Endodermal cell (in vitro differentiated cells): ENCODE measurements at regions not wholly inside any gene's neighbourhood (a gene's known extent, or its start where the extent isn't known, plus 50 kb on each side); places are given as distances from the start of the nearest gene placed in this dataset.

Source experiments
- DNase-seq: peaks from one replicate; pipeline ENCODE4 v3.0.0-alpha.2; 2017
- H3K27ac ChIP-seq: 2 replicates; pipeline ENCODE4 v1.5.1; 2013; ENCODE audit warnings: mild to moderate bottlenecking, low read depth, low read length, moderate library complexity
- H3K27me3 ChIP-seq: 2 replicates; pipeline ENCODE4 v1.6.1; 2013; ENCODE audit warnings: mild to moderate bottlenecking, low read length, moderate library complexity; ENCODE audit not compliant: insufficient read depth, control insufficient read depth, poor library complexity, severe bottlenecking
- H3K36me3 ChIP-seq: 2 replicates; pipeline ENCODE4 v1.7.0; 2013; ENCODE audit warnings: mild to moderate bottlenecking, low read length, moderate library complexity; ENCODE audit not compliant: control insufficient read depth, insufficient read depth
- H3K4me1 ChIP-seq: one replicate; pipeline ENCODE4 v1.7.0; 2013; ENCODE audit warnings: low read length; ENCODE audit not compliant: control insufficient read depth, insufficient read depth
- H3K4me3 ChIP-seq: 2 replicates; pipeline ENCODE4 v1.5.1; 2013; ENCODE audit warnings: mild to moderate bottlenecking, low read length, moderate library complexity
- H3K9ac ChIP-seq: 2 replicates; pipeline ENCODE4 v1.6.1; 2013; ENCODE audit warnings: mild to moderate bottlenecking, low read length, moderate library complexity; ENCODE audit not compliant: poor library complexity, severe bottlenecking; ENCODE audit errors: extremely low read depth
- H3K9me3 ChIP-seq: 2 replicates; pipeline ENCODE4 v1.6.1; 2013; ENCODE audit warnings: mild to moderate bottlenecking, low read length, moderate library complexity; ENCODE audit not compliant: control insufficient read depth
- H3K27ac Mint-ChIP-seq: 2 replicates; pipeline ENCODE4 v1.8.0; 2020; ENCODE audit warnings: mixed read lengths
- H3K27me3 Mint-ChIP-seq: 2 replicates; pipeline ENCODE4 v1.8.0; 2021; ENCODE audit warnings: mild to moderate bottlenecking, mixed read lengths; ENCODE audit not compliant: insufficient read depth
- H3K36me3 Mint-ChIP-seq: 2 replicates; pipeline ENCODE4 v1.8.0; 2020; ENCODE audit warnings: low read depth, mixed read lengths
- H3K4me1 Mint-ChIP-seq: 2 replicates; pipeline ENCODE4 v1.8.0; 2020; ENCODE audit warnings: mixed read lengths
- H3K4me3 Mint-ChIP-seq: 2 replicates; pipeline ENCODE4 v1.8.0; 2020; ENCODE audit warnings: mild to moderate bottlenecking, moderate library complexity, mixed read lengths
- H3K9me3 Mint-ChIP-seq: 2 replicates; pipeline ENCODE4 v1.8.0; 2020; ENCODE audit warnings: mild to moderate bottlenecking, mixed read lengths
- WGBS, 2 experiments: methylation state at CpG; one replicate each; pipeline versions ENCODE4 v1.1.5 to v1.1.7; 2013; ENCODE audit warnings: missing lambda C conversion rate in 2 of 2, mixed read lengths in 1 of 2; ENCODE audit not compliant: insufficient coverage in 1 of 2, insufficient read length in 1 of 2; 5-methylcytosine and 5-hydroxymethylcytosine counted together
- TF ChIP-seq, protein P1 (sequence below): fragments of 200-600 bp; sonication (generic); conservative IDR thresholded peaks from 2 replicates; pipeline ENCODE4 v1.5.0; 2021; ENCODE audit warnings: antibody characterized with exemption, mild to moderate bottlenecking

GRCh38 chr9:86818636-86819035 is 128.7 kb downstream of the GAS1 start:
- no peaks in the 10 kb centered on the region for H3K4me1 ChIP-seq
- Mint-ChIP-seq H3K27ac (no peak overlapping the region), H3K9me3 (peaks cover 5% of the 10 kb centered on the region), H3K27me3 (peaks cover 2% of the 10 kb centered on the region), H3K36me3 (no peaks in the 10 kb centered on the region), H3K4me3 (no peak overlapping the region), H3K4me1 (no peaks in the 10 kb centered on the region)
- DNase-seq = no peak
- H3K36me3 ChIP-seq = no peaks in the 10 kb centered on the region
- 83 to 94% methylated on average over 2 to 6 of the region's 6 CpGs for WGBS, 2 experiments
- TF ChIP-seq, protein P1, sequence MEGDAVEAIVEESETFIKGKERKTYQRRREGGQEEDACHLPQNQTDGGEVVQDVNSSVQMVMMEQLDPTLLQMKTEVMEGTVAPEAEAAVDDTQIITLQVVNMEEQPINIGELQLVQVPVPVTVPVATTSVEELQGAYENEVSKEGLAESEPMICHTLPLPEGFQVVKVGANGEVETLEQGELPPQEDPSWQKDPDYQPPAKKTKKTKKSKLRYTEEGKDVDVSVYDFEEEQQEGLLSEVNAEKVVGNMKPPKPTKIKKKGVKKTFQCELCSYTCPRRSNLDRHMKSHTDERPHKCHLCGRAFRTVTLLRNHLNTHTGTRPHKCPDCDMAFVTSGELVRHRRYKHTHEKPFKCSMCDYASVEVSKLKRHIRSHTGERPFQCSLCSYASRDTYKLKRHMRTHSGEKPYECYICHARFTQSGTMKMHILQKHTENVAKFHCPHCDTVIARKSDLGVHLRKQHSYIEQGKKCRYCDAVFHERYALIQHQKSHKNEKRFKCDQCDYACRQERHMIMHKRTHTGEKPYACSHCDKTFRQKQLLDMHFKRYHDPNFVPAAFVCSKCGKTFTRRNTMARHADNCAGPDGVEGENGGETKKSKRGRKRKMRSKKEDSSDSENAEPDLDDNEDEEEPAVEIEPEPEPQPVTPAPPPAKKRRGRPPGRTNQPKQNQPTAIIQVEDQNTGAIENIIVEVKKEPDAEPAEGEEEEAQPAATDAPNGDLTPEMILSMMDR = no peak
- H3K9me3 ChIP-seq = peaks cover 14% of the 10 kb centered on the region
- no peak overlapping the region for H3K9ac ChIP-seq
- H3K27me3 ChIP-seq = no peaks in the 10 kb centered on the region
- H3K27ac ChIP-seq = no peak overlapping the region
- H3K4me3 ChIP-seq = no peak overlapping the region

GRCh38 chr9:86816868-86817267 is 130.4 kb downstream of the GAS1 start:
- DNase-seq = no peak
- Histone ChIP-seq H3K27me3 (no peaks in the 10 kb centered on the region), H3K36me3 (no peaks in the 10 kb centered on the region), H3K4me1 (no peaks in the 10 kb centered on the region), H3K9me3 (peaks cover 14% of the 10 kb centered on the region), H3K4me3 (no peak overlapping the region), H3K27ac (no peak overlapping the region), H3K9ac (no peak overlapping the region)
- Mint-ChIP-seq H3K27ac (no peak overlapping the region), H3K9me3 (peaks cover 5% of the 10 kb centered on the region), H3K4me3 (no peak overlapping the region), H3K4me1 (no peaks in the 10 kb centered on the region), H3K27me3 (peaks cover 2% of the 10 kb centered on the region), H3K36me3 (no peaks in the 10 kb centered on the region)
- WGBS, 2 experiments = 91 to 100% methylated on average over 4 to 5 of the region's 5 CpGs
- TF ChIP-seq, protein P1 = no peak

- Histone ChIP-seq H3K4me1 (no peaks in the 10 kb centered on the region), H3K27ac (no peak overlapping the region), H3K9me3 (peaks cover 14% of the 10 kb centered on the region), H3K27me3 (no peaks in the 10 kb centered on the region), H3K36me3 (no peaks in the 10 kb centered on the region), H3K4me3 (no peak overlapping the region), H3K9ac (no peak overlapping the region)
- TF ChIP-seq, protein P1 = no peak
- Mint-ChIP-seq H3K4me1 (no peaks in the 10 kb centered on the region), H3K27me3 (peaks cover 2% of the 10 kb centered on the region), H3K9me3 (peaks cover 5% of the 10 kb centered on the region), H3K4me3 (no peak overlapping the region), H3K36me3 (no peaks in the 10 kb centered on the region), H3K27ac (no peak overlapping the region)
- no peak for DNase-seq
- 84% methylated on average over 2 of the region's 2 CpGs; no CpG with 5 or more reads in 1 of the 2 experiments for WGBS, 2 experiments
These were observed 130.9 kb downstream of the GAS1 start for GRCh38 chr9:86816366-86816765.
